ENCODE measurements at regions not wholly inside any gene's neighbourhood (a gene's known extent, or its start where the extent isn't known, plus 50 kb on each side); places are given as distances from the start of the nearest gene placed in this dataset.

DNA sequence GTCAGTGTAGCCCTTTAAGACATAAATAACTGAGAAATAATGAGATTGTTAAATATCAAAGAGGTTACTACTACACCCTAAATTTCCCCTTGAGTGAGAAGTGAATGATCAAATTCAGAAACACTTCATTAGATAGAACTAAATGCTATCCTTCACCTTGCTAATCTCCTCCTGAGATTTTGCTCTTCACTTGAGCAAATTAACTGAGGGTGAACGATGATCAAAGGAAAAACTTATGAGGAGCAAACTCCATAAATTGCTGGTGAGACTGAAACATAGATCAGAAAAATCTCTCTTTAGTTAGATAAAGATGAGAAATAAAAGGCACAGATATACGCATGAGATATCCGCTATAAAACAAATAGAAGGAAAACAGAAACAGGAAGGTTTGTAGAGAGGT, 63.1 kb upstream of the TANC1 start:
- no peak for DNase-seq (ENCODE audit: low spot score)

DNA sequence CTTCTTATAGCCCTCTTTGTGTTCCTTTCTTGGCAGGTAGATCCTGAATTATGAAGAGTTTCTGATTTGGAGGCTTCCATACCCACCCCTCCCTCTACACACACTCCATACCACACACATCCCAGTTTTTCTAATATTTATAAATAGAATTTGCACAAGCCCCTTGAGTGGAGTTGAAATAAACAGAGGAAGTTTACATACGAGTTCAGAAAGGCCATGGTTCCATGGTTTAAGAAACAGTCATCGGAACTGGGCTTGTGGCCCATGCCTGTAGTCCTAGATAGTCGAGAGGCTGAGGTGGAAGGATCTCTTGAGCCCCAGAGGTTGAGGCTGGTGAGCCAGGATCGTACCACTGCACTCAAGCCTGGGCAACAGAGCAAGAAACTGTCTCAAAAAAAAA, 62.7 kb upstream of the TANC1 start:
- DNase-seq (ENCODE audit: low spot score), result no peak

DNA sequence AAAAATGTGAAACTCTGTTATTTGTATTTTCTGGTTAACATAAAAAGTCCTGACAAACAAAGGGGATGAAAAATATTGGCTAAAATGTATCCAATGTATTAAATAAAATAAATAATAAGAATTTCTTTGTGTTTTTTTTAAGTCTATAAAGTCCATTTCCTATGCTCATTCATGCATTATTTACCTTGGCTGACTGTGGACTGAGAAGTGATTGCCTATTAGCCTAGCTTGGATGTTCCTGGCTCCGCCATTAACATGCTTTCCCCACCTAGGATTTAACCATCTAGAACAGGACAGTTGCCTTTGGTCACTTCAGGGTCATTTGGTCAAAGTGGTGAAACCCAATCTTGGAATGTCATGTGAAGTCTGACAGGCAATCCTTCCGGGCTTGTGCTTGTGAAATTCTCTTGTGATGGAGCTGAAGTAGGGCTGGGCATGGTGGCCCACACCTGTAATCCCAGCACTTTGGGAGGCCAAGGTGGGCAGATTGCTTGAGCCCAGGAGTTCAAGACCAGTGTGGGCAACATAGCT, 60.4 kb upstream of the TANC1 start:
- DNase-seq (ENCODE audit: low spot score), result no peak

DNA sequence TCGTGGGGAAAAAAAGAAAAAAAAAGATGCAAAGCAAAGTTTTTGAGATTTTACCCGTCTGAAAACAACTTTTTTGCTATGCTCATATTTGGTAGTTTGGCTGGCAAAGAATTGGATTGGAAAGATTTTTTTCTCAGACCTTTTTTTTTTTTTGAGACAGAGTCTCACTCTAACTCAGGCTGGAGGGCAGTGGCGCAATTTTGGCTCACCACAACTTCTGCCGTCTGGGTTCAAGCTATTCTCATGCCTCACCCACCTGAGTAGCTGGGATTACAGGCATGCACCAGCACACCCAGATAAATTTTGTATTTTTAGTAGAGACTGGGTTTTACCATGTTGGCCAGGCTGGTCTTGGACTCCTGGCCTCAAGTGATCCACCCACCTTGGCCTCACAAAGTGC, 56.3 kb upstream of the TANC1 start:
- no peak for DNase-seq (ENCODE audit: low spot score)

DNA sequence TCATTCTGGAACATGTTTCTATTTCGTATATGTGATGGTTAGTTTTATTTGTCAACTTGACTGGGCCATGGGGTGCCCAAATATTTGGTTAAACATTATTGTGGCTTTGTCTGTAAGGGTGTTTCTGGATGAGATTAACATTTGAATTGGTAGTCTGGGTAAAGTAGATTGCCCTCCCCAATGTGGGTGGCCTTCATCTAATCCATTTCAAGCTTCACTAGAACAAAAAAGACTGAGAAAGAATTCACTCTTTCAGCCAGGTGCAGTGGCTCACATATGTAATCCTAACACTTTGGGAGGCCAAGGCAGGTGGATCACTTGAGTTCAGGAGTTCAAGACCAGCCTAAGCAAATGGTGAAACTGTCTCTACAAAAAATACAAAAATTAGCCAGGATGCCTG, 55.7 kb upstream of the TANC1 start:
- DNase-seq (ENCODE audit: low spot score), result no peak

DNA sequence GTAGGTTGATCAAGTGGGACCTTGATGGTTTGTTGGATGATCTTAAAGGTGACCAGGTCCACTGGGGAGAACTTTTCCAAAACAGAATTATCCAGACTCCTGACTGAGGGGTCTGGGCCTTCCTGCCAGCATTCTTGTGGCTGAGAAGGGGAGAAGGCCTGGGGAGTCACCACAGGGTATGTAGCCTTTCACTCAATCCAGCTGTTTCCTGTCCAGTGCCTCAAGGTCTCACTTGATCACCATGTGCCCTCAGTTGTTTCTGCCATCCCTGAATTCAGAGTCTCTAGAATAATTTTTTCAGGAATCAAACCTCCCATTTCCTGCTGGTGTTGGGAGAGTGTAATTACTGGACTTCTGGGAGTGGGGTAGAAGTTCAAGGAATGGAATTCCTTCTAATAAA, 54.4 kb upstream of the TANC1 start:
- no peak for DNase-seq (ENCODE audit: low spot score)

DNA sequence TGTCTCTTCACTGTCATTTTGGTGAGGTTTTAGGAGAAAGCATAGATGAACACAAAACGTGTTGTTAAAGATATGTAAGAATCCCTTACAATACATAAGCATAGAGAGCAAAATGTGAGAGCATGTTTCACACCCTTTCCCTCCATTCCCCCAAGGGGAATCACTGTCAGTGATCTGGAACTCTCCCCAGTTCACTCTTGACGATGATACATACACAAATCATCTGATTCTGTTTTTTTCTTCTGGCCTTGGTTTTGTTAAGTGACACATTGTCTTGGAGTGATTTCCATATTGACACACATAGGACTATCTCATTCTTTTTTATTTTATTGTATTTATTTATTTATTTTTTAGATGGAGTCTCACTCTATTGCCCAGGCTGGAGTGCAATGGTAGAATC, 53.7 kb upstream of the TANC1 start:
- DNase-seq (ENCODE audit: low spot score), result no peak

DNA sequence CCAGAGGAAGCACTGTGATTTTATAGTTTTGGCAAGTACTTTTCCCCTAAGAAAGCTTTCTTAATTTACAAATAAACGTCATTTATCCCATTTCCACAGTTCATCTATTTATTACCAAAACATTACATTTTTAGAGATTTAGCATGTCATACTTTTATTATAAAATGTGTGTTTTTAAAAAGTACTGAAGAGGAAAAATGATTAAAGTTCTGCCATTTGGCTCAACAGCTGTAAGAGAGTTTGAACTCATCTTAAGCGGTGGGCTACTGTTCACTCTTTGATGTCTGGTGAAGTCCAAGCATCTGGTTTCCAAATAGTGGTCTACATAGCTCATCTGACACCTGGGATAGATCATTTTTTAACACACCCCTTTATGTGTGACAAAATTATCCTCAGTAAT, 51.3 kb upstream of the TANC1 start:
- no peak for DNase-seq (ENCODE audit: low spot score)

DNA sequence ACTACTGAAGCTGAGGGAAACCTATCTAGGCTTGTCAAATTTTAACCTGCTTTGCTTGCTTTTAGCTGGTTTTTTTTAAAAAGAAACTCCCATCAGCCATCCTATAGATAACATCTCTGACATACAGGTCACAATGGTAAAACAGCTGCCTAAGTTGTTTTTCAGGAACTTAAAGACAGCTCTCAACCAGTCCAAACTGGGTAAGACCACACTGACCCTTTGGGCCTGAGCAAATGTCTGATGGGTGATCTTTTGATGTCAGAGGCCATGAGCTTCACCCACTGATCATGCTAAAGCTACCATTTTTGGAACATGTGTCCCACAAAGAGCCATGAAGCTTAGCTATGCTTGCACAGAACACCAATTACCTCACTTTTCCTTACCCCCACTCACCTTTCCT, 50.0 kb upstream of the TANC1 start:
- no peak for DNase-seq (ENCODE audit: low spot score)

All from hepatic stellate cell (primary cell).